Body of pancreas (tissue), 4 donors: ENCODE measurements at regions not wholly inside any gene's neighbourhood (a gene's known extent, or its start where the extent isn't known, plus 50 kb on each side); places are given as distances from the start of the nearest gene placed in this dataset.

Experiments used
- POLR2A ChIP-seq, 3 donors: fragments of 450-650 bp; IDR thresholded peaks; one replicate each; pipeline ENCODE4 v1.6.1; 2016; ENCODE audit warnings: antibody characterized with exemption in 3 of 3, mild to moderate bottlenecking in 2 of 3
- TF ChIP-seq, protein P1 (sequence below), 7 experiments: fragments of 450-650 bp in 4 of 7; fragments of 200-600 bp in 3 of 7; sonication (generic) in 3 of 7; IDR thresholded peaks; one replicate each; pipeline ENCODE4 v1.5.1; 2016 to 2019; ENCODE audit warnings: antibody characterized with exemption in 7 of 7

DNA sequence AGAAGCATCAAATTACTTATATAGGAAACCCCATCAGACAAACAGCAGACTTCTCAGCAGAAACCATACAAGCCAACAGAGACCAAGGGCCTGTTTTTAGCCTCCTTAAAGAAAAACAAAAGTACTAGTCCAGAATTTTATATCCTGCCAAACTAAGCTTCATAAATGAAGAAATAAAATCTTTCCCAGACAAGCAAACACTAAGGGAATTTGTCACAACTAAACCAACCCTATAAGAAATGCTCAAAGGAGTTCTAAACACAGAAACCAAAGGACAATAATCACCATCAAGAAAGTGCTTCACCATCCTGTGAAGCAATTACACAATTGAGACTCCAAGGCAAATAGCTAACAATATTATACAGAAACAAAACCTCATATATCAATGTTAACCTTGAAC, 238.6 kb downstream of the NKX6-1 start:
- TF ChIP-seq, protein P1, sequence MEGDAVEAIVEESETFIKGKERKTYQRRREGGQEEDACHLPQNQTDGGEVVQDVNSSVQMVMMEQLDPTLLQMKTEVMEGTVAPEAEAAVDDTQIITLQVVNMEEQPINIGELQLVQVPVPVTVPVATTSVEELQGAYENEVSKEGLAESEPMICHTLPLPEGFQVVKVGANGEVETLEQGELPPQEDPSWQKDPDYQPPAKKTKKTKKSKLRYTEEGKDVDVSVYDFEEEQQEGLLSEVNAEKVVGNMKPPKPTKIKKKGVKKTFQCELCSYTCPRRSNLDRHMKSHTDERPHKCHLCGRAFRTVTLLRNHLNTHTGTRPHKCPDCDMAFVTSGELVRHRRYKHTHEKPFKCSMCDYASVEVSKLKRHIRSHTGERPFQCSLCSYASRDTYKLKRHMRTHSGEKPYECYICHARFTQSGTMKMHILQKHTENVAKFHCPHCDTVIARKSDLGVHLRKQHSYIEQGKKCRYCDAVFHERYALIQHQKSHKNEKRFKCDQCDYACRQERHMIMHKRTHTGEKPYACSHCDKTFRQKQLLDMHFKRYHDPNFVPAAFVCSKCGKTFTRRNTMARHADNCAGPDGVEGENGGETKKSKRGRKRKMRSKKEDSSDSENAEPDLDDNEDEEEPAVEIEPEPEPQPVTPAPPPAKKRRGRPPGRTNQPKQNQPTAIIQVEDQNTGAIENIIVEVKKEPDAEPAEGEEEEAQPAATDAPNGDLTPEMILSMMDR (IDR thresholded peaks at IDR 0.05), result no peak
- no peak for TF ChIP-seq POLR2A (IDR thresholded peaks at IDR 0.05)
